ENCODE measurements at regions not wholly inside any gene's neighbourhood (a gene's known extent, or its start where the extent isn't known, plus 50 kb on each side); places are given as distances from the start of the nearest gene placed in this dataset.

- intact Hi-C loops (cut with DNase I; ENCODE audit: low total_unique reads) = no loop called here
- WGBS, 5 donors = 88 to 94% (median 91%) methylated on average over 3 of the region's 3 CpGs
Observed at GRCh38 chr3:74469151-74469550, 145.3 kb downstream of the CNTN3 start.

GRCh38 chr3:74465715-74466410, 148.6 kb downstream of the CNTN3 start:
- Histone ChIP-seq H3K9me3 (peaks cover 0 to 26% (median 3%) of the 10 kb centered on the region in 8 donors), H3K4me1 (no peaks in the 10 kb centered on the region), H3K27me3 (replicated peaks in 1 of 7) (no peaks in the 10 kb centered on the region), H3K27ac (no peak overlapping the region), H3K36me3 (no peaks in the 10 kb centered on the region), H3K4me3 (no peak overlapping the region)
- WGBS, 5 donors = 28 to 48% (median 42%) methylated on average over 4 of the region's 4 CpGs
- DNase-seq = no peak
- intact Hi-C loops (cut with DNase I; ENCODE audit: low total_unique reads) = no loop called here
- TF ChIP-seq CTCF (IDR thresholded peaks at IDR 0.05 in 8 of 11, conservative IDR thresholded peaks at IDR 0.05 in 3 of 11) (no peak), POLR2AphosphoS5 (IDR thresholded peaks at IDR 0.05) (no peak), POLR2A (IDR thresholded peaks at IDR 0.05) (no peak)

More at GRCh38 chr3:74469151-74469550, 145.3 kb downstream of the CNTN3 start:
- Histone ChIP-seq H3K27ac (no peak overlapping the region), H3K4me1 (no peaks in the 10 kb centered on the region), H3K9me3 (peaks cover 0 to 26% (median 0%) of the 10 kb centered on the region in 8 donors), H3K27me3 (replicated peaks in 1 of 7) (no peaks in the 10 kb centered on the region), H3K4me3 (no peak overlapping the region), H3K36me3 (no peaks in the 10 kb centered on the region)
- no peak for DNase-seq
- no peak for TF ChIP-seq POLR2AphosphoS5 (IDR thresholded peaks at IDR 0.05)
- TF ChIP-seq CTCF (IDR thresholded peaks at IDR 0.05 in 8 of 11, conservative IDR thresholded peaks at IDR 0.05 in 3 of 11) = no peak
- TF ChIP-seq POLR2A (IDR thresholded peaks at IDR 0.05) = no peak

GRCh38 chr3:74463515-74463914, 150.9 kb downstream of the CNTN3 start:
- H3K4me3 ChIP-seq = no peak overlapping the region
- DNase-seq = no peak

More at GRCh38 chr3:74463515-74463914, 150.9 kb downstream of the CNTN3 start:
- H3K36me3 ChIP-seq = no peaks in the 10 kb centered on the region
- WGBS, 5 donors = 86 to 92% (median 91%) methylated on average over 4 of the region's 4 CpGs
- TF ChIP-seq CTCF (IDR thresholded peaks at IDR 0.05 in 8 of 11, conservative IDR thresholded peaks at IDR 0.05 in 3 of 11) (no peak), POLR2AphosphoS5 (IDR thresholded peaks at IDR 0.05) (no peak), POLR2A (IDR thresholded peaks at IDR 0.05) (no peak)
- H3K4me1 ChIP-seq = no peaks in the 10 kb centered on the region
- H3K27me3 ChIP-seq (replicated peaks in 1 of 7) = no peaks in the 10 kb centered on the region
- intact Hi-C loops (cut with DNase I; ENCODE audit: low total_unique reads) = no loop called here
- no peak overlapping the region for H3K27ac ChIP-seq
- H3K9me3 ChIP-seq = peaks cover 0 to 12% (median 2%) of the 10 kb centered on the region in 8 donors
